H1 (cell line): ENCODE measurements at regions not wholly inside any gene's neighbourhood (a gene's known extent, or its start where the extent isn't known, plus 50 kb on each side); places are given as distances from the start of the nearest gene placed in this dataset.

Source experiments
- CTCF ChIA-PET: fragments of 300-600 bp; sonication (Branson Sonifier 250); formaldehyde crosslinking; loops from one replicate; lab custom pipeline; 2021; ENCODE audit not compliant: partially characterized antibody; lab: Charles Lee
- POLR2A ChIA-PET: fragments of 300-600 bp; sonication (Branson Sonifier 250); formaldehyde crosslinking; loops from one replicate; lab custom pipeline; 2021; ENCODE audit warnings: inconsistent platforms; ENCODE audit not compliant: partially characterized antibody; lab: Charles Lee
- DNase-seq, 2 experiments: peaks; one replicate each; pipeline versions ENCODE4 v3.0.0 to v3.0.0-alpha.2; 2010 to 2022; ENCODE audit warnings: low spot score in 2 of 2, low read depth in 1 of 2, mixed read lengths in 1 of 2
- FAIRE-seq: peaks from 2 replicates; lab custom pipeline; 2011; peaks lifted over from hg19 to GRCh38; lab: Jason Lieb, UNC
- H2AFZ ChIP-seq: 2 replicates; pipeline ENCODE4 v1.8.1; 2012; ENCODE audit warnings: low read length, inconsistent platforms
- H2AK5ac ChIP-seq: 2 replicates; pipeline ENCODE4 v1.6.1; 2013; ENCODE audit warnings: low read depth, low read length
- H2BK120ac ChIP-seq: replicated peaks from 2 replicates; pipeline ENCODE3; 2013; ENCODE audit warnings: low read depth, low read length, inconsistent platforms
- H2BK12ac ChIP-seq: 2 replicates; pipeline ENCODE4 v1.6.1; 2013; ENCODE audit warnings: low read depth, low read length
- H2BK15ac ChIP-seq: 2 replicates; pipeline ENCODE4 v1.6.1; 2013; ENCODE audit warnings: low read length
- H2BK20ac ChIP-seq: 2 replicates; pipeline ENCODE4 v1.6.1; 2013; ENCODE audit warnings: low read length
- H2BK5ac ChIP-seq: 2 replicates; pipeline ENCODE4 v1.6.1; 2013; ENCODE audit warnings: low read depth, low read length
- H3K14ac ChIP-seq: 2 replicates; pipeline ENCODE4 v1.6.1; 2013; ENCODE audit warnings: inconsistent platforms; ENCODE audit not compliant: insufficient read length
- H3K18ac ChIP-seq: 2 replicates; pipeline ENCODE4 v1.6.1; 2013; ENCODE audit warnings: low read length; ENCODE audit errors: extremely low read depth
- H3K23ac ChIP-seq: 2 replicates; pipeline ENCODE4 v1.6.1; 2013; ENCODE audit warnings: inconsistent platforms; ENCODE audit not compliant: insufficient read length
- H3K23me2 ChIP-seq: 2 replicates; pipeline ENCODE4 v1.6.1; 2013; ENCODE audit warnings: low read depth, low read length
- H3K27ac ChIP-seq: 2 replicates; pipeline ENCODE4 v1.6.1; 2011; ENCODE audit warnings: low read depth, low read length, inconsistent platforms
- H3K27me3 ChIP-seq, 4 experiments: replicated peaks in 1 of 4; 1 replicate in 1 of 4; 2 replicates in 3 of 4; pipeline versions ENCODE4 v1.6.1 to v1.8.1; 2011 to 2013; ENCODE audit warnings: low read length in 3 of 4, mild to moderate bottlenecking in 3 of 4, inconsistent platforms in 2 of 4, mixed read lengths in 2 of 4, moderate library complexity in 1 of 4; ENCODE audit not compliant: control insufficient read depth in 3 of 4, insufficient read depth in 3 of 4; ENCODE audit errors: extremely low read depth in 1 of 4
- H3K36me3 ChIP-seq, 4 experiments: 2 replicates each; pipeline versions ENCODE4 v1.6.1 to v1.8.1; 2011 to 2013; ENCODE audit warnings: mild to moderate bottlenecking in 4 of 4, low read length in 3 of 4, moderate library complexity in 2 of 4, control low read depth in 1 of 4, inconsistent platforms in 1 of 4; ENCODE audit not compliant: insufficient read depth in 4 of 4, control insufficient read depth in 2 of 4
- H3K4ac ChIP-seq: replicated peaks from 2 replicates; pipeline ENCODE3; 2013; ENCODE audit warnings: low read length, low read depth, mixed read lengths, inconsistent platforms; ENCODE audit not compliant: insufficient read length
- H3K4me1 ChIP-seq, 4 experiments: replicated peaks in 1 of 4; 1 replicate in 1 of 4; 2 replicates in 3 of 4; pipeline versions ENCODE4 v1.6.1 to v1.8.1; 2011 to 2013; ENCODE audit warnings: low read length in 3 of 4, inconsistent platforms in 2 of 4, mixed read lengths in 1 of 4; ENCODE audit not compliant: insufficient read depth in 4 of 4, control insufficient read depth in 3 of 4
- H3K4me2 ChIP-seq, 2 experiments: 2 replicates each; pipeline versions ENCODE4 v1.6.1 to v1.8.1; 2011 to 2013; ENCODE audit warnings: low read depth in 2 of 2, low read length in 2 of 2, control low read depth in 1 of 2, inconsistent platforms in 1 of 2, mild to moderate bottlenecking in 1 of 2; ENCODE audit not compliant: insufficient read depth in 1 of 2
- H3K4me3 ChIP-seq, 4 experiments: fragments of 200-600, 300-600 bp in 1 of 4; sonication (generic), shearing (Covaris generic), sonication (Bioruptor Twin) in 1 of 4; 2 replicates each; pipeline versions ENCODE4 v1.5.1 to v1.8.1; 2011 to 2016; ENCODE audit warnings: low read length in 4 of 4, low read depth in 3 of 4, control low read depth in 2 of 4, inconsistent platforms in 2 of 4, mild to moderate bottlenecking in 2 of 4, mixed read lengths in 1 of 4, moderate library complexity in 1 of 4; ENCODE audit not compliant: insufficient read depth in 2 of 4; ENCODE audit errors: extremely low read depth in 1 of 4
- H3K56ac ChIP-seq: replicated peaks from 2 replicates; pipeline ENCODE3; 2013; ENCODE audit warnings: low read depth, mild to moderate bottlenecking, mixed read lengths, low read length, inconsistent platforms; ENCODE audit not compliant: insufficient read length
- H3K79me1 ChIP-seq: 2 replicates; pipeline ENCODE4 v1.6.1; 2013; ENCODE audit warnings: low read depth, low read length, control low read depth
- H3K79me2 ChIP-seq, 2 experiments: 2 replicates each; pipeline versions ENCODE4 v1.6.1 to v1.8.1; 2012 to 2013; ENCODE audit warnings: low read length in 2 of 2, mild to moderate bottlenecking in 2 of 2, inconsistent platforms in 1 of 2; ENCODE audit not compliant: insufficient read depth in 2 of 2, control insufficient read depth in 1 of 2
- H3K9ac ChIP-seq, 4 experiments: replicated peaks in 1 of 4; 1 replicate in 1 of 4; 2 replicates in 3 of 4; pipeline versions ENCODE4 v1.6.1 to v1.8.1; 2011 to 2013; ENCODE audit warnings: low read depth in 3 of 4, low read length in 3 of 4, control low read depth in 2 of 4, mild to moderate bottlenecking in 2 of 4, moderate library complexity in 2 of 4, inconsistent platforms in 1 of 4; ENCODE audit errors: extremely low read depth in 1 of 4
- H3K9me3 ChIP-seq, 2 experiments: 2 replicates each; pipeline versions ENCODE4 v1.6.1 to v1.8.1; 2012 to 2013; ENCODE audit warnings: mild to moderate bottlenecking in 2 of 2, moderate library complexity in 2 of 2, control low read depth in 1 of 2, inconsistent platforms in 1 of 2, low read depth in 1 of 2, low read length in 1 of 2, mixed read lengths in 1 of 2; ENCODE audit not compliant: insufficient read depth in 2 of 2
- H4K20me1 ChIP-seq, 2 experiments: replicated peaks in 1 of 2; 2 replicates each; pipeline versions ENCODE3 to v1.8.1; 2011 to 2013; ENCODE audit warnings: inconsistent platforms in 2 of 2, low read length in 2 of 2, mild to moderate bottlenecking in 1 of 2; ENCODE audit not compliant: insufficient read depth in 2 of 2, control insufficient read depth in 1 of 2
- H4K5ac ChIP-seq: 2 replicates; pipeline ENCODE4 v1.6.1; 2013; ENCODE audit warnings: low read length, low read depth, mixed read lengths, inconsistent platforms; ENCODE audit not compliant: insufficient read length
- H4K8ac ChIP-seq: 2 replicates; pipeline ENCODE4 v1.8.0; 2013; ENCODE audit warnings: mild to moderate bottlenecking, moderate library complexity, low read length, inconsistent platforms; ENCODE audit not compliant: insufficient read depth; ENCODE audit errors: extremely low read depth
- H4K91ac ChIP-seq: replicated peaks from 2 replicates; pipeline ENCODE3; 2013; ENCODE audit warnings: low read length, mixed read lengths, inconsistent platforms; ENCODE audit not compliant: insufficient read length
- CHD2 ChIP-seq: IDR thresholded peaks from 2 replicates; pipeline ENCODE4 v1.6.1; 2012; ENCODE audit warnings: low read length, improper control_type of control experiment
- EGR1 ChIP-seq: IDR thresholded peaks from 2 replicates; pipeline ENCODE4 v1.6.1; 2011; ENCODE audit warnings: low read depth, low read length, borderline replicate concordance
- NANOG ChIP-seq: IDR thresholded peaks from 2 replicates; pipeline ENCODE4 v1.6.1; 2011; ENCODE audit warnings: low read length, low read depth, mild to moderate bottlenecking, inconsistent platforms; ENCODE audit not compliant: insufficient read depth, poor library complexity, severe bottlenecking
- RXRA ChIP-seq: IDR thresholded peaks from 2 replicates; pipeline ENCODE4 v1.6.1; 2011; ENCODE audit warnings: low read depth, mild to moderate bottlenecking, low read length, moderate library complexity; ENCODE audit not compliant: insufficient read depth
- TCF12 ChIP-seq: IDR thresholded peaks from 2 replicates; pipeline ENCODE4 v1.6.1; 2011; ENCODE audit warnings: low read depth, mild to moderate bottlenecking, low read length
- YY1 ChIP-seq: IDR thresholded peaks from 2 replicates; pipeline ENCODE4 v1.6.1; 2011; ENCODE audit warnings: low read depth, mild to moderate bottlenecking, low read length
- WGBS, 2 experiments: shearing (Covaris generic) in 1 of 2; methylation state at CpG; one replicate each; pipeline versions ENCODE4 v1.1.6 to v1.1.7; 2013 to 2015; ENCODE audit warnings: low lambda C conversion rate in 2 of 2, mixed read lengths in 2 of 2, inconsistent platforms in 1 of 2, low coverage in 1 of 2, missing lambda C conversion rate in 1 of 2; ENCODE audit not compliant: insufficient replicate concordance in 2 of 2, insufficient coverage in 1 of 2, insufficient read length in 1 of 2; ENCODE audit errors: extremely low coverage in 1 of 2, missing lambda C conversion rate in 1 of 2; 5-methylcytosine and 5-hydroxymethylcytosine counted together

DNA sequence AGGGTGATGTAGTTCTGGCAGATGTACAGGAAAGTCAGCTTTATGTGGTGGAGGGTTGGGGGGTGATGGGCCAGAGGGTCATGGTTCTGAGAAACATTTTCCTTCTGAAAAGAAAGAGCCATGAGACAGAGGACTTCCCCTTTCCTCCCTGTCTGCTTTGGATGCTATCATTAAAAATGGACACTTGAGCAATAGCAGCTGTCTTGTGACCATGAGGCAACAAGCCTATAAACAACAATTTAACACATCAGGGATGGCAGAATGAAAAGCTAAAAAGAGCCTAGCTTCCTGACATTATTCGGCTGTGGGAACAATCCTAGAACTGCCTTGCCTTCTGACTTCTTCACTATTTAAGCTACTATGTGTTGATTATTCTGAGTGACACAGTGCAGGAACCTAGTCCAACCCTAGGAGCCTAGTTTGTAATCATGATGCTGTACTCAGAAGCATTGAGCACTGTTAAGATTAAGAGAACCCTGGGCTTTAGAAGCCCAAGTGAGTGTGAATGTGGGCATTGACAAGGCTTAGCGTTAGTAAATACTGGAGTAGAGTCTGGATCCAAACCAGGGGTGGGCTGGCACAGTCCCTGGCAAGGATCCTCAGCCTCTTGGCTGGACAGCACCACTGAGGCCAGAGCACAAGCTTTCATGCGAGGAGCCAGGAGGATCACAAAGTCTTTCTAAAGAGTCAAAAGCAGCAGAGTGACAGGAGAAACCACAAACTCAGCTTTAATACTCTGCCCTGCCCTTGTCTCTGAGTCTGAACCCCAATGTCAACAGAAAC, 178.5 kb upstream of the EGFLAM start:
- WGBS, 2 experiments, result 93% methylated on average over 3 of the region's 3 CpGs; no CpG with 5 or more reads in 1 of the 2 experiments
- no peaks in the 10 kb centered on the region for H3K9me3 ChIP-seq
- H4K8ac ChIP-seq, result no peak overlapping the region
- H2AK5ac ChIP-seq, result no peak overlapping the region
- no peak overlapping the region for H2BK12ac ChIP-seq
- no peaks in the 10 kb centered on the region for H3K4me1 ChIP-seq
- H3K14ac ChIP-seq, result no peak overlapping the region
- no peak overlapping the region for H3K18ac ChIP-seq
- no peak overlapping the region for H2BK15ac ChIP-seq
- no peak overlapping the region for H4K91ac ChIP-seq
- H3K27me3 ChIP-seq, result no peaks in the 10 kb centered on the region
- H2BK120ac ChIP-seq, result no peak overlapping the region
- H3K4ac ChIP-seq, result no peak overlapping the region
- DNase-seq, result no peak
- ChIA-PET CTCF (no interaction called here), POLR2A (no interaction called here)
- H2AFZ ChIP-seq, result no peak overlapping the region
- TF ChIP-seq EGR1, result no peak
- TF ChIP-seq RXRA, result no peak
- TF ChIP-seq NANOG, result no peak
- no peak for TF ChIP-seq TCF12
- TF ChIP-seq CHD2, result no peak
- TF ChIP-seq YY1, result no peak
- H2BK5ac ChIP-seq, result no peak overlapping the region
- H3K4me2 ChIP-seq, result no peak overlapping the region
- H3K79me1 ChIP-seq, result no peaks in the 10 kb centered on the region
- H3K9ac ChIP-seq, result no peak overlapping the region
- H3K56ac ChIP-seq, result no peak overlapping the region
- H3K23ac ChIP-seq, result no peak overlapping the region
- no peak for FAIRE-seq
- H3K23me2 ChIP-seq, result no peaks in the 10 kb centered on the region
- H3K27ac ChIP-seq, result no peak overlapping the region
- no peak overlapping the region for H3K4me3 ChIP-seq
- no peaks in the 10 kb centered on the region for H3K79me2 ChIP-seq
- H2BK20ac ChIP-seq, result no peak overlapping the region
- H3K36me3 ChIP-seq, result no peaks in the 10 kb centered on the region
- H4K5ac ChIP-seq, result no peak overlapping the region
- no peaks in the 10 kb centered on the region for H4K20me1 ChIP-seq
